Brain pericyte (primary cell): ENCODE measurements at regions not wholly inside any gene's neighbourhood (a gene's known extent, or its start where the extent isn't known, plus 50 kb on each side); places are given as distances from the start of the nearest gene placed in this dataset.
A peak's percentile ranks its signal among the peaks of the same experiment; 100 is the strongest.

ENCODE experiments used
- DNase-seq: peaks from one replicate; pipeline ENCODE4 v3.0.0-alpha.2; 2012; ENCODE audit warnings: low read depth, low spot score

- DNase-seq = no peak
Measured at GRCh38 chr9:90948156-90948555, 146.5 kb downstream of the SYK start.

GRCh38 chr9:90950600-90950999 is 149.0 kb downstream of the SYK start:
- no peak for DNase-seq

GRCh38 chr9:90953200-90953599 is 151.6 kb downstream of the SYK start:
- no peak for DNase-seq

GRCh38 chr9:90953805-90954204 is 152.2 kb downstream of the SYK start:
- no peak for DNase-seq

GRCh38 chr9:90956026-90956810 is 154.6 kb downstream of the SYK start:
- no peak for DNase-seq

- no peak for DNase-seq
Measured at GRCh38 chr9:90958328-90958727, 156.7 kb downstream of the SYK start.

GRCh38 chr9:90960941-90961340 is 159.3 kb downstream of the SYK start:
- no peak for DNase-seq

- no peak for DNase-seq
Measured at GRCh38 chr9:90961375-90961774, 159.8 kb downstream of the SYK start.

- DNase-seq = no peak
Measured at GRCh38 chr9:90964101-90965020, 162.7 kb downstream of the SYK start.

- peak; percentile 59 for DNase-seq
Measured at GRCh38 chr9:90965226-90966030, 163.8 kb downstream of the SYK start.

- DNase-seq = no peak
Measured at GRCh38 chr9:90966031-90966290, 164.3 kb downstream of the SYK start.

GRCh38 chr9:90966480-90967144 is 165.0 kb downstream of the SYK start:
- no peak for DNase-seq

- DNase-seq = no peak
Measured at GRCh38 chr9:90967145-90967538, 165.5 kb downstream of the SYK start.

GRCh38 chr9:90969021-90969675 is 167.5 kb downstream of the SYK start:
- DNase-seq = no peak

- no peak for DNase-seq
Measured at GRCh38 chr9:90970608-90971007, 169.0 kb downstream of the SYK start.

- DNase-seq = no peak
Measured at GRCh38 chr9:90972057-90972456, 170.4 kb downstream of the SYK start.

GRCh38 chr9:90974016-90974415 is 172.4 kb downstream of the SYK start:
- no peak for DNase-seq

- DNase-seq = no peak
Measured at GRCh38 chr9:90974643-90975245, 173.1 kb downstream of the SYK start.

GRCh38 chr9:90975781-90976538 is 174.3 kb downstream of the SYK start:
- no peak for DNase-seq

- no peak for DNase-seq
Measured at GRCh38 chr9:90979138-90979551, 177.5 kb downstream of the SYK start.
